Body of pancreas (tissue), 4 donors: ENCODE measurements at regions not wholly inside any gene's neighbourhood (a gene's known extent, or its start where the extent isn't known, plus 50 kb on each side); places are given as distances from the start of the nearest gene placed in this dataset.

Experiments
- CTCF ChIP-seq, 7 experiments: fragments of 450-650 bp in 4 of 7; fragments of 200-600 bp in 3 of 7; sonication (generic) in 3 of 7; IDR thresholded peaks; one replicate each; pipeline ENCODE4 v1.5.1; 2016 to 2019; ENCODE audit warnings: antibody characterized with exemption in 7 of 7
- POLR2A ChIP-seq, 3 donors: fragments of 450-650 bp; IDR thresholded peaks; one replicate each; pipeline ENCODE4 v1.6.1; 2016; ENCODE audit warnings: antibody characterized with exemption in 3 of 3, mild to moderate bottlenecking in 2 of 3

GRCh38 chr22:27004434-27004833 lies 347.0 kb downstream of the MIAT start:
- TF ChIP-seq CTCF (IDR thresholded peaks at IDR 0.05) (no peak), POLR2A (IDR thresholded peaks at IDR 0.05) (no peak)
